ENCODE measurements at regions not wholly inside any gene's neighbourhood (a gene's known extent, or its start where the extent isn't known, plus 50 kb on each side); places are given as distances from the start of the nearest gene placed in this dataset.
A peak's percentile ranks its signal among the peaks of the same experiment; 100 is the strongest.
"Not testable (repeated sequence)": the region's sequence is repeated elsewhere in the genome, so short reads cannot be mapped to it uniquely, and the experiment has no call there.

- DNase-seq, result no peak
Observed at GRCh38 chr4:143819029-143819428, 86.3 kb downstream of the GYPE start.

GRCh38 chr4:143817866-143818265, 87.5 kb downstream of the GYPE start:
- not testable (repeated sequence) for DNase-seq

GRCh38 chr4:143815375-143815774, 90.0 kb downstream of the GYPE start:
- DNase-seq, result not testable (repeated sequence)

GRCh38 chr4:143813431-143814154, 91.8 kb downstream of the GYPE start:
- DNase-seq, result not testable (repeated sequence)

- DNase-seq, result not testable (repeated sequence)
Observed at GRCh38 chr4:143791693-143792092, 91.2 kb upstream of the FREM3 start.

- DNase-seq, result not testable (repeated sequence)
Observed at GRCh38 chr4:143790425-143790824, 90.0 kb upstream of the FREM3 start.

- DNase-seq, result not testable (repeated sequence)
Observed at GRCh38 chr4:143789618-143790017, 89.1 kb upstream of the FREM3 start.

GRCh38 chr4:143784567-143784966, 84.1 kb upstream of the FREM3 start:
- DNase-seq, result no peak

GRCh38 chr4:143782521-143782920, 82.0 kb upstream of the FREM3 start:
- no peak for DNase-seq

- DNase-seq, result peak; percentile 89
Observed at GRCh38 chr4:143773998-143774895, 73.8 kb upstream of the FREM3 start.

- no peak for DNase-seq
Observed at GRCh38 chr4:143771269-143771668, 70.8 kb upstream of the FREM3 start.

- no peak for DNase-seq
Observed at GRCh38 chr4:143768007-143768591, 67.6 kb upstream of the FREM3 start.

GRCh38 chr4:143763587-143763986, 63.1 kb upstream of the FREM3 start:
- no peak for DNase-seq

- DNase-seq, result no peak
Observed at GRCh38 chr4:143762511-143762910, 62.0 kb upstream of the FREM3 start.
